ENCODE measurements at regions not wholly inside any gene's neighbourhood (a gene's known extent, or its start where the extent isn't known, plus 50 kb on each side); places are given as distances from the start of the nearest gene placed in this dataset.

- Histone ChIP-seq H3K4me3 (no peak overlapping the region), H3K27me3 (no peaks in the 10 kb centered on the region), H3K27ac (no peak overlapping the region), H3K9ac (ENCODE audit: low read depth in 2 of 2, low read length in 2 of 2) (no peak overlapping the region), H3K4me1 (no peaks in the 10 kb centered on the region), H3K9me3 (no peaks in the 10 kb centered on the region), H3K36me3 (no peaks in the 10 kb centered on the region)
- DNase-seq: no peak
- intact Hi-C loops (cut with DNase I): no loop called here
- TF ChIP-seq CTCF (IDR thresholded peaks at IDR 0.05): no peak
These were observed 56.8 kb upstream of the KCNMB1 start for GRCh38 chr5:170445936-170446335.

- intact Hi-C loops (cut with DNase I): no loop called here
- Histone ChIP-seq H3K4me1 (no peaks in the 10 kb centered on the region), H3K27me3 (no peaks in the 10 kb centered on the region), H3K27ac (no peak overlapping the region), H3K4me3 (no peak overlapping the region), H3K9ac (ENCODE audit: low read depth in 2 of 2, low read length in 2 of 2) (no peak overlapping the region), H3K36me3 (no peaks in the 10 kb centered on the region), H3K9me3 (no peaks in the 10 kb centered on the region)
- no peak for DNase-seq
- TF ChIP-seq CTCF (IDR thresholded peaks at IDR 0.05): no peak
These were observed 55.9 kb upstream of the KCNMB1 start for GRCh38 chr5:170444969-170445505.

GRCh38 chr5:170444181-170444580 is 55.0 kb upstream of the KCNMB1 start:
- no peaks in the 10 kb centered on the region for H3K9me3 ChIP-seq
- no peak for DNase-seq

GRCh38 chr5:170443624-170444023 is 54.5 kb upstream of the KCNMB1 start:
- intact Hi-C loops (cut with DNase I): no loop called here
- Histone ChIP-seq H3K9ac (ENCODE audit: low read depth in 2 of 2, low read length in 2 of 2) (no peak overlapping the region), H3K36me3 (no peaks in the 10 kb centered on the region), H3K4me3 (no peak overlapping the region), H3K9me3 (no peaks in the 10 kb centered on the region), H3K4me1 (no peaks in the 10 kb centered on the region), H3K27me3 (no peaks in the 10 kb centered on the region), H3K27ac (no peak overlapping the region)
- DNase-seq: no peak
- no peak for TF ChIP-seq CTCF (IDR thresholded peaks at IDR 0.05)

More at GRCh38 chr5:170444181-170444580, 55.0 kb upstream of the KCNMB1 start:
- intact Hi-C loops (cut with DNase I): no loop called here
- Histone ChIP-seq H3K27me3 (no peaks in the 10 kb centered on the region), H3K4me1 (no peaks in the 10 kb centered on the region), H3K36me3 (no peaks in the 10 kb centered on the region), H3K27ac (no peak overlapping the region), H3K9ac (ENCODE audit: low read depth in 2 of 2, low read length in 2 of 2) (no peak overlapping the region), H3K4me3 (no peak overlapping the region)
- TF ChIP-seq CTCF (IDR thresholded peaks at IDR 0.05): no peak

- no peak overlapping the region for H3K27ac ChIP-seq
- H3K4me1 ChIP-seq: no peaks in the 10 kb centered on the region
- TF ChIP-seq CTCF (IDR thresholded peaks at IDR 0.05): no peak
- H3K4me3 ChIP-seq: no peak overlapping the region
- no peaks in the 10 kb centered on the region for H3K9me3 ChIP-seq
- H3K36me3 ChIP-seq: no peaks in the 10 kb centered on the region
- DNase-seq: no peak
- no peaks in the 10 kb centered on the region for H3K27me3 ChIP-seq
- intact Hi-C loops (cut with DNase I): no loop called here
- no peak overlapping the region for H3K9ac ChIP-seq (ENCODE audit: low read depth in 2 of 2, low read length in 2 of 2)
These were observed 53.8 kb upstream of the KCNMB1 start for GRCh38 chr5:170442921-170443320.
